HG03095 (cell line): ENCODE measurements at regions not wholly inside any gene's neighbourhood (a gene's known extent, or its start where the extent isn't known, plus 50 kb on each side); places are given as distances from the start of the nearest gene placed in this dataset.
"Not testable (repeated sequence)": the region's sequence is repeated elsewhere in the genome, so short reads cannot be mapped to it uniquely, and the experiment has no call there.

Source experiments
- ATAC-seq: cut with Tn5 transposase; IDR thresholded peaks from one replicate; pipeline ENCODE4 v1.9.1; 2021; ENCODE audit warnings: moderate library complexity; ENCODE audit not compliant: unreplicated experiment

DNA sequence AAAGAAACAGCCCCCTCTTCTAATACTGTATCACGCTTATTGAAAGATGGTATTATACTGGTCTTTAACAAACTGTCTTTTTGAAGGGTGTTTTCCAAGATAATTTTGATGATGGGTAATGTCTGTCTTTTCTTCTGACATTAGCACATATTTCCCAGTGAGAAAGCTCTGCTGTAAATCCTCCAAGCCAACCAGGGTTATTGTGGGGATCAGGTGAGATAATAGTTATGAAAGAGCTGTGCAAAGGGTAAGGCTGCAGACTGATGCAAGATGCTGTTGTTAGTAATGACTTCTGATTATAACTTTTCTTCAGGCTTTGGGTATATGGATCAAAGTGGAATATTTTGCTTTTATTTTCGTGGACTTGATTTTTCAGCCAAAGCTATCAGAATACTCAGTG, 581.7 kb downstream of the REEP3 start:
- ATAC-seq, result no peak

DNA sequence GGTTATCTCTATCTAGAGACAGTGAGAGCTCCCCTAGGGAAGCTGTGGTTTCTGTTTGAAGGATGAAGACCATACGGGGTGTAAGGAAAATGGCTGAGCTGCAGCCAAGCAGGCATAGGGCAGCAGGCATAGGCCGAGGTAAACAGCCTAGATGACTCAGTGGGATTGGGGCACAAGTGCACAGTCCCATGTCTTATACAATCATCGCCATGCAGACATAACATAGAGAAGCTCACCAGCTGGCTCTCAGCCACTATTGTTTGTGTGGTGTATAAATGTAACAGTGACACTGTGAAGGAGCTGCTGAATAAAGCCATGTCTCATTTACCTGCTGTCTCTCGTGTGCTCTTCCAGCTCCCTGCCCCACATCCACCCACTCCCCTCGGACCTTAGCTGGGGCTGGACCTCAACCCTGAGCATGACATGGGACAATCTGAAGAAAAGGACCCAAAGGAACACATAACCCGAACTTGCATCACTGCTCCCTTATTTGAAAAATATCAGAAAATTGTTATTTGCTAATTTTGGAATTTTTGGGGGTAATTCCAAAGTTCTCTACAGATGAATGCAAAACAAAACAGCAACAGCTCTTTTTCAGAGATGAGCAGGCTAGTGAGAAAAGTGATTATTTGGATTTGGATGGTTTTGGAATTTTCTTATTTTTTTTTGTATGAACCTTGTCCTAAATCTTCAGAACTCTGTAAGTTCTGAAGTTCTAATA, 582.7 kb downstream of the REEP3 start:
- no peak for ATAC-seq

DNA sequence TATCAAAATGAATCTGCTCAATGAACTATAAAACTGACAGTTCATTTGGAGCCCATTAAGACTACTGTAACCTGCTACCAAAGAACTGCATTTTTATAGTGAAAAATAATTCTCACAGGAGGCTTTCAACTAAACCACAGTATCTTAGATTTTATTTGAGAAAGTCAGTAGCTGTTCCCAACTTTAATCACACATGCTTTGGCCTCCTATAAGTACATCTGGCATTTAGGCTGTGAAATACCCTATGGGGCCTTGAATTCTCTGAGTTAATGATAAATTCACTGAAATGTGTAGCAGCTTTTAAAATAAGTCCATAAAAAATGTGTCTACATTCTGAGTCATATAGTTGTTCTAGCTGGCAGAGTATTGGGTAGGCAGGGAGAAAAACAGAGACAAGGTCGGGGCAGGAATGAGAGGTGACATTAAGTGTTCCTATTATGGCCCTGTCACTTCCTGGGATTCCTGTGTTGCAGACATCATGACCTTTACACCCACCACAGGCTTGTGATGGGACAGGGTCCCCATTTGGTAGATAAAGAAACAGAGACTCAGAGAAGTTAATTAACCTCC, 588.8 kb downstream of the REEP3 start:
- ATAC-seq, result no peak

DNA sequence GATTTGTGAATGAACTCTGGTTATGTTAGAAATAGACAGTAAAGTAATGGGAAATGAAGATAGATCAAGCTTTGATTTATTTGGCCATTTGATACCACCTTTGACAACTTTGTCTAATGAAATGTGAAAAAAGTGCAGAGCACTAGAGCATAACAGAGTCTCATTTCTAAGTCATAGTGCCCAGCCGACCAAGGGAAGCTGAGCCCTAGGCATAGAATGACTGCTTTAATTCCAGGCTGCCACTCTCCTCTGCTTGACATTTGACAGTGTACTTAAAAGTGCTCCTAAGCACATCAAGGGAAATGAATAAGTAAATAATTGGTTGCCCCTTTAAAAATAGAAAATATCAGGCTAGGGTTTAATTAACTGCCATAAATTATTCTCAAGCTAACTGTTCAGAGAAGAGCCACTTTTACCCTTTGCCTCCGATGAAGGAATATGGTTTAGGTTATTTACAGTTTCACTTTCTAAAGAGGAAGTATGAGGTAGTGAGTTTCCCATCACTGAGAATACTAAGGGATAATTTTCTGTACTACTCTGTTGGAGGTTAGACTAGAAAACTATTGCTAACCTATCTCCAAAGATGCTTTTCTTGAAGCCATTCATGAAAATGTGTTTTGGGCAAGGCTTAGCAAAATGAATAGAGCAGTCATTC, 591.6 kb downstream of the REEP3 start:
- ATAC-seq, result no peak

DNA sequence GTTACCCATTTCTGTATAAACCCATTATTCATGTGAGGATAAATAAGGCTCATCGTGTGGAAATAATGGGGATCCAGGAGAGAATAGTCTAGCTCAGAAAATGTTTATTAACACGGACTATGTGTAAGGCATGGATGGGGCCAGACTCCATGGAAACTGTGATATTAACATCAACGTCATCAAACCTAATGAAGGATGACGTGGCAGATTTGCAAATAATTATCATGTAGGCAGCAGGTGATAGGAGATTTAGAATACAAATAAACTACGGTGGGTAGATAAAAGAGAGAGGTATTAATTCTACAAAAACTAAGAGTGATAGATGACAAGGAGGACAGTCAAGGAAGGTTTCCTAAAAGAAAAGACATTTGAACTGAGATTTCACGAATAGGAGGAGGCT, 592.2 kb downstream of the REEP3 start:
- ATAC-seq, result no peak

DNA sequence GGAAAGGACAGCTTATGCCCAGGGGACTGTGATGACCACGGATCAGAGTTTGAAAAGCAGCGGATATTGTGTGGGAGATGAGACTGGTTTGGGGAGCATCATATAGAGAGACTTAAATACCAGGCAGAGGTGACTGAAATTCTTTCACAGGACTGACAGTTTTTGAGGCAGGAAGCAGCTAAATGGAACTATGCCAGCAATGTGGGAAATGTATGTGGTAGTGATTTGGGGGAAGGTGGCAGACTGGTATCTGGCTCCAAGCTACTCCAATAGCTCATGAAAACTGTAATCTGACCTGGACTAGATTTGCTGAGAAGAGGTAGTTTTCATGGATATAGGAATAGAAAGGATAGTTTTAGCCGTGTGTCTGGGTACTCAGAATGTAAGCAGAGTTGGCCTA, 592.6 kb downstream of the REEP3 start:
- ATAC-seq, result no peak

DNA sequence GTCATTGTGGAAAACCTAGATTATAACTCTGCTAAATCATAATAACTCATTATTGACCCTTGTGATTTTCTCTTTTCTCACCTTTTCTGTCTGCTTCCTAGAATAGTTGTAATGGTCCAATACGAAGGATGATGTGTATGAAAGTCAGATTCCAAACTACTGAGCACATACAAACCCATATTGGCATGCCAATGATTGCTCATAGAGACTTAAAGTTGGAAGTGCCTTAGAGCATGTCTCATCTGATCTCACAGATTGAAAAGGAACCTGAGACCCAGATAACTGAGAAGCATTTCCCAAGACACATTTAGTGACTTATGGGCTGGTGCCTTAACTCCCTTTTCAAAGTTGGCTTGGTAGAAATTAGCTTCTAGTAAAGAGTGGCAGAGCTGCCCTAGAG, 594.3 kb downstream of the REEP3 start:
- ATAC-seq, result no peak

DNA sequence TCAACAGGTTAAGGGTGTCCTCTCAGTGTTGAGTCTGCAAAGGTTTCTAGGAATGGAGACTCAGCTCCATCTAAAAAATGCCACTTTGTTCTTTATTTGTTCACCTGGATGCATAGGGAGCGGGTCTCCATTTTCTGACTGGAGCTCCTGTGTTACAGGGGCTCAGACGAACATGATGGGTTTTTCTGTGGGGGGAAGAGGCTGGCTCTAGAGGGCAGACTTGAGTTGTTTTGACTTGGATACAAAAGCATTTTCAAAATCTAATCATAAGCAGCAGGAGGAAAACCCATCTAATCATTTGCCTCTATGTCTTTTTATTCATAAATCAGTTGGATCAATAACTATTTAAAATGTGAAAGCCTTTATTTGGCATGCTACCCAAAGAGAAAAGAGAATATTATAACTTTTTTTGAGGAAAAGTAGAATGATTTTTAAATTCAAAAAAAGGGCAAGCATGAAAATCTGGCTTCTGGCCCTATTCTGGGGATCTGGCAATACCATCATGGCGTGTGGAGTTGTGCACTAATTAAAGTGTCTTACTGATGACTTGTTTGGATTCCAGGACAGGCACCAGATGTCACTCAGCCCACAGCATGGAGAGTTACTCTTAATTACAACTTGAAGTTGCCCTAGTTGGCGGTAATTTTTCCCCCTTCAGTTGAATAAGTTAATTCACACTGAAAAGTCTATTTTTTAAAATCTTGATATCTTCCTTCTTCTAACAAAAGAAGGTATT, 594.9 kb downstream of the REEP3 start:
- no peak for ATAC-seq

DNA sequence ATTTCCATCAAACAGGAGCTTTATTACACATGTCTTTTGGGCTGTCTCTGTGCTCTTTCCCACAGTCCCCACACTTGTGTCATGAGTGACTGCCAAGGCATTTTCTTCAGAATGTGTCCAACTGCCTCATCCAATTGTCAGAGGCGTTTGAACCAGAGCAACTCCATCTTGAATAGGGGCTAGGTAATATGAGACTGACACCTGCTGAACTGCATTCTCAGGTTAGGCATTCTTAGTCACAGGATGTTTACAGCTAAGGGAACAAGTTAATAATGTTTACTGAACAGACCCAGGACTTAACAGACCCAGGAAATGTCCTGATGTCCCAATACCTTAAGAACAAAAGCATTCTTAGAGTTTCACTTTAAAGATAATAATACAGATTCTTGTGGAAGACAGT, 595.5 kb downstream of the REEP3 start:
- ATAC-seq, result no peak

DNA sequence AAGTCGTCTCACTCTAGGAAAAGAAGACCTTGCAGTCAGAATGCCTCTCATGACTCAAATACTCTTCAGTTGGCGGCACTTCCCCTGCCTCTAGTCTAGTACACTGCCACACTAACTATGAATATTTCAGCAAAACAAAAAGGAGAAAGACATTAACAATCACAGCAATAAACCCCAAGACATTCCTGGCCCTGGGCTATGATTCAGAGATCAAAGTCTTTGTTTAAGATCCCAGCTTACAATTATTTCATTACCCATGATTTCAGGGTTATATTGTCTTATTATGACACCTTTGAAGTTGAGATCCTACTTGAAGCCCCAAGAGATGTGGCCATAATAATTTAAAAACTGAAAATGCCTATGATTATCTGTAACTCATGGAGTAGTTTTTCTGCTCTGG, 597.5 kb downstream of the REEP3 start:
- ATAC-seq, result no peak

DNA sequence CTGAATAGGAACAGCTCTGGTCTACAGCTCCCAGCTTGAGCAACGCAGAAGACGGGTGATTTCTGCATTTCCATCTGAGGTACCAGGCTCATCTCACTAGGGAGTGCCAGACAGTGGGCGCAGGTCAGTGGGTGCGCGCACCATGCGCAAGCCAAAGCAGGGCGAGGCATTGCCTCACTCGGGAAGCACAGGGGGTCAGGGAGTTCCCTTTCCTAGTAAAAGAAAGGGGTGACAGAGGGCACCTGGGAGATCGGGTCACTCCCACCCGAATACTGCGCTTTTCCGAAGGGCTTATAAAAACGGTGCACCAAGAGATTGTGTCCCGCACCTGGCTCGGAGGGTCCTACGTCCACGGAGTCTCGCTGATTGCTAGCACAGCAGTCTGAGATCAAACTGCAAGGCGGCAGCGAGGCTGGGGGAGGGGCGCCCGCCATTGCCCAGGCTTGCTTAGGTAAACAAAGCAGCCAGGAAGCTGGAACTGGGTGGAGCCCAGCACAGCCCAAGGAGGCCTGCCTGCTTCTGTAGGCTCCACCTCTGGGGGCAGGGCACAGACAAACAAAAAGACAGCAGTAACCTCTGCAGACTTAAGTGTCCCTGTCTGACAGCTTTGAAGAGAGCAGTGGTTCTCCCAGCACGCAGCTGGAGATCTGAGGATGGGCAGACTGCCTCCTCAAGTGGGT, 599.2 kb downstream of the REEP3 start:
- ATAC-seq, result not testable (repeated sequence)

DNA sequence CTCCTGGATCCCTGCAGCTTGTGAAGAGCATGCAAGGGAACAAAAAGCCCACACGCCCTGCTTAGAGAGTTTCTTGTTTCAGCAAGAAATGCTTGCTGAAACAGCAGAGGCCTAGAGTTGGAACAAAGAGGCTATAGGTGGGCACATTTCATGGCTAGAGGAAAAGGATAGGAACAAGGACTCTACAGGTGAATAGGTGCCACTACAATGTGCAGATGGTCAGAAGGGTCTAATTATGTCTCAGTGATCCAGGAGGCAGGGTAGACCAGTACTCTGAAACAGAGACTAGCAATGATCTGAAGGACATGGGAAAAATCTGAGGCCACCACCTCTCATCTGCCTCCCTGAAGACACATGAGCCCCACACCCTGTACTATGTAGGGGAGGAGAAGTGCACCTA, 609.0 kb downstream of the REEP3 start:
- no peak for ATAC-seq

DNA sequence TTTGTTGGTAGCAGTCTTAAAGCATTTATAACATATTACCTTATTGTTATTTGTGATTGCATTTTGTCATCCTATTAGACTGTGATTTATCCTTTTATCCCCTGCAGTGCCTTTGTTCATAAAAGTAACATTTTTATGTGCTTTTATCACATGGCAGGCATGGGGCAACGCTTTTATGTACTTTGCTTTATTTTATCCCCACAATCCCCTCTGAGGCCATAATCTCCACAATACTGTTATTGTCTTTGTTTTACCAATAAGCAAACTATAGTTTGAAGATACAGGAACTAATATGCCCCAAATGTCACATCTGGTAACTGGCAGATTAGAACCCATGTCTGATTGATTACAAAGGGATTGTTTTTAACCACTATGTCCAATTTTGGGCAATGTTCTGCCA, 613.5 kb downstream of the REEP3 start:
- no peak for ATAC-seq

DNA sequence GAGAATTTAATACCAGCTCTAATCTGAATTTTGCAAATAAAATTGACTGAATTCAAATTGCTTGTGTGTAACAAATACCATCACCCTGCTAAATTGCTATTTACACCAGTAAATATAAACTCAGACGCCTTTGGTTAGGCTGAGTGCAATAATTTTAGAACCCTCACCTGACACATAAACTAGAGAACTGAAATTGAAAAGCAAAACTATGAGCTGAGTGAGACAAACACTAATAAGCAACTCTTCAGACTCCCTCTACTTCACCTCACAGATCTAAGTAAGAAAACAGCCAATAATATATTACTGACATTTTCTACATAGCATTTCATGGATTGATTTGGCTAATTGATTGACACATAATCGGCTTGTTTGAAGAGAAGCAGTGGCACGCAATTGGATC, 621.2 kb downstream of the REEP3 start:
- ATAC-seq, result no peak

DNA sequence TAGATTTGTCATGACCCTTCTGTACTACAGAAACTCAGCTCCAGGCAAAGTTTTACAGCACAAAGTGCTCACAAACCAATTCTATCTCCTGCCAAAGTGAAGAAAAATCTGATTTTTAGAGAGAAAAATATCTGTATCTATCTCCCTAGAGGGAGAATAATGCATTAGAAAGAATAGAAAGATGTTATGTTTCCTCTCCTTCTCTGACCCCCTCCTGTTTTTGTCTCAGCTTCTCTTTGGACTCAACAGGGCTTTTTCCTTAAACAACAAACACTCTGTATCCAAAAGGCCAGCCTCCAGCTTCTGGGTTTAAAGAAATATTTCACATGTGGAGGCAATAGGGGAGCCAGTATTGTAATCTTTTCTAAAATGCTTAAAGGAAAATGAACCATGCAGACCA, 627.4 kb downstream of the REEP3 start:
- ATAC-seq, result no peak

DNA sequence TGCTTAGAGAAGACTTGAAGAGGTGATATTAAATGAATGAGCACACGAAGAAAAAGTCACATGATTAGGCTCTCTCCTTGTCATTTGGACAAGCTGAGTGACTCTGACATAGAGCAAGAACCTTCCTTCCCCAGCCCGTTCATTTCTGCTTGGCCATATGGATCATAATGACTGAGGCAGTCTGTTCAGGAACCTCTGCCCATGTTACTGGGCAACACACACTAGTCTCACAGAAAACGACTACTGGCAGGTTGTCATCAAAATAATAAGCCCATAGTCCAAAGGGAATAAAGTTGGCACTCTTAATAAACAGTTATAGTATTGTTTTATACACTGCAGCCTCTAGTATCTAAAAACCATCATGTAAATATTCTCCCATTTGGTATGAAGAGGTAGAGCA, 635.0 kb downstream of the REEP3 start:
- ATAC-seq, result no peak

DNA sequence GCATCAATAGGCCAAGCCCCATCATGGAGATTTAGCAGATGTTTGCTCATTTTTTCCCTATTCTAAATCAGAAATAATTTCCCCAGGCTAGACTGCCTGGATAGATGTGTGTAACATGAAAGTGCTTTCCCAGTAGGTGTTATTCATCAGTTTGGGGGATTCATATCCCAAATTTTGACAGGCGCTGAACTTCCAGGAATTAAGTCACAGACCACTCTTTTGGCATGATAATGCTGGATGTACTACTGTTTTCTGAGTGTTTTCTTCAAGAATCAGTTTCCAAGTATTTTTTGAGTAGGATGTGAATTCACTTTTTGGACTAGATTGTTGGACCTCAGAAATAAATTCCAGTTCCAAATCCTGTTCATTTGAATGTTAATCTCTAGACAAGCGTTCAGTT, 637.4 kb downstream of the REEP3 start:
- ATAC-seq, result no peak

DNA sequence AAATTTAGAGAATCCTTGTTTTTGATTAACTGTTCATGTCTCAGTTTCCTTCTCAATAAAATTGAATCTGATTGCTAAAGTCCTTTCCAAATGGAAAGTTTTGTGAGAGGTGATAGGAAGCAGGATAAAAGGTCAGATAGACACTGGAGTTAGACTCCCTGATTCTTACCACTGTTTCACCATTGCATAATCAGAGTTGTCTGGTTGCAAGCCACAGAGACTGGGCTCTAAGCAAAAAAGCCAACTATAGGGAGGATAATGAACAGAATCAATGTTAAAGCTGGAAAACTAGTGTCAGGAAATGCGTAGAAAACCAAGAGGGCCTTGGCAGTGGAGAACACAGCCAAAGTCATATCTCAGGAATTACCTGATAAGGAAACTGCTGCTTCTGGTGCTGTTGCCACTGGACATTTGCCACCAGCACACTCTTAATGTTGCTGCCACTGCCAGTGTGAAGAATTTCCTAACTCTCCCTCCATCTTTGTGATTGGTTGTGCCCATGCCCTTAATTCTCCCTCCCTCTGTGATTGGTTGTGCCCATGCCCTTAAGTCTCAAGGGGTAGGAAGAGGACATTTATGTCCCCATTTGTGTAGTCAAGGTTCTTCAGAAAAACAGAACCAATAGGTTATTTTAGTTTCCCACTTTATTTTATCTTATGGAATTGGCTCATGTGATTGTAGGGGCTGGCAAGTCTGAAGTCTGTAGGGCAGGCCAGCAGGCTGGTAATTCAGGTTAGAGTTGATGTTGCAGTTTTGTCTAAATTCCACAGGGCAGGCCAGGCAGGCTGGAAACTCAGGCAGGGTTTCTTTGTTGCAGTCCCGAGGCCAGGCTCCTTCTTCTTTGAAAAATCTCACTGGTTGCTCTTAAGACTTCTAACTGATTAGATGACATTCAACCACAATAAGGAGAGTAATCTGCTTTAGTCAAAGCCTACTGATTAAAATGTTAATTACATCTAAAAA, 639.0 kb downstream of the REEP3 start:
- ATAC-seq, result no peak

DNA sequence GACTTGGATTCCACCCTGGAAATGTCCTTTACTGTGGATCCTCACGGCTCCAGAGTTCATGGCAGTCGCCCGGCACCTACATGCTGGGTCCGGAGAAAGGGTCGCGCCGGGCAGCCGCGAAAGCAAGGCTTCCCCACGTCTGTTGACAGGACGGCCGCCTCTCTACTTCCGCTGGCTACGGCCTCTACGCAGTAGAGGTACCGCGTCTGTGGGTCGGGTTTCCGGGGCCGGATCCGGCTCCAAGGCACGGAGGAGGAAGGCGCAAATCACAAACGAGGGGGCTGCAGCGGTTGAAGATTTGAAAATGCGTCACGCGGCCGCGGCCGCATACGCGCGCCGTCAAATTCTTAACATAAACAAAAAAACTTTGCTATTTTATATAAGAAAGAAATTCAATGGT, 649.6 kb downstream of the REEP3 start:
- ATAC-seq, result no peak

DNA sequence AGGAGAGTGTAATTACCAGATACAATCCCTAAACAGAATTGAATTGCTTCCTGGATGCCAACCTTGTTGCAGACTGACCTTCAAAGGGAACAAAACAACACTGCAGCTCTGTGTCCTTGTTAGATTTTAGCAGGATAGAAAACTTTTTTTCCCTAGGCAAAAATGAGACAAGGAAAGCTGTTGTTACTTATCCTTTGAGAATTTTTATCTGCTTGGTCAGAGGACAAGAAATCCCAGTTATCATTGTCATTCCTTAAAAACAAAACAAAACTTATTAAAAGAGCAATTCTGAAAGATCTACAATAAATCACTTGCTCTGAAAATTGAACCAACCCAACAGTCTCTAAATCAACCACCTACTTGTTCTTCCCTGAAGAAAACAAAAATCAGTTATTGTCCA, 652.6 kb downstream of the REEP3 start:
- no peak for ATAC-seq
